Stimulated activated CD4-positive, alpha-beta T cell treated with anti-CD3 and anti-CD28 coated beads, Interleukin-4, amount 100 ng/mL, for 48 hours (primary cell): ENCODE measurements at regions not wholly inside any gene's neighbourhood (a gene's known extent, or its start where the extent isn't known, plus 50 kb on each side); places are given as distances from the start of the nearest gene placed in this dataset.
A peak's percentile ranks its signal among the peaks of the same experiment; 100 is the strongest.
"Not testable (repeated sequence)": the region's sequence is repeated elsewhere in the genome, so short reads cannot be mapped to it uniquely, and the experiment has no call there.

Experiments
- DNase-seq, 2 donors: peaks; one replicate each; pipeline ENCODE4 v3.0.0-alpha.2; 2020; ENCODE audit warnings: low read depth in 2 of 2

DNA sequence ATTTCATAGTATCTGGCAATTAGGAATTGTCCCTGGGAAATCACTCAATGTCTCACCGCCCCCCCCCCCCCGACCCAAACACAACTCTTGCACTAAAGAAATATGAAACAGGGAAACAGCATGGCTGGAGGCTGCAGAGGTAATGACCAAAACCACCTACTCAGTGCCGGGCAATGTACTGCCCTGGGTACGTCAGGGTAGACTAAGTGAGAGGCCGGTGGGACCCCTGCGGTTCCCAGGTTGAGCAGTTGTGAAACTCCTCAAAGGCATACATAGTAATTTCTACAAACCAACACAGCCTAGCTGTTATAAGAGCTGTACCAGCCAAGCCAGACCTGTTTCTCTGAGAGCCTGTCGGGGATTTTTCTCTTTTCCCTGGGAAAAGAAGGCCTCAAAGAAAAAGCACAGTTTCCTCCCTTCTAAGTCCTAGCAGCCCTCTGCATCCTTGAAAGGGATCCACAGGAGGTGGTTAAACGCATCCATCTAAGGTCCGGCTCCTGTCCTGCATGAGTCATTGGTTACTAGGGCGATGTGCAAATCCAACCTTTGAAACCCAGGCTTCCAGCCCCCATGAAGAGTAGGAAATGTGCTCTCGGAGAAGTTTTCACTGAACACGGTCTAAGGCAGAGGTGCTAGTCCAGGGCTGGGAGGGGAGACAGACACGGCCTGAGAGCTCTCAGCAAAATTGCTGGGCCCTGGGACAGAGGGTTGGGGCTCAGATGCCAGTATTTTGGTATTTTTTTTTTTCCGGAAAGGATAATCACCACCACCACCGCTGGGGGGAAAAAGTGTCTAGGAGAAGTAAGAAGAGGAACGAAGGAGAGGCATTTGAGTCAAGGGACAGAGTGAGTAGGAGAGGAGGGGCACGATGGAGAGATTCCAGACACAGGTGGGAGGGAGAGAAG is 172.8 kb downstream of the ATP6V0E2 start:
- not testable (repeated sequence) for DNase-seq

DNA sequence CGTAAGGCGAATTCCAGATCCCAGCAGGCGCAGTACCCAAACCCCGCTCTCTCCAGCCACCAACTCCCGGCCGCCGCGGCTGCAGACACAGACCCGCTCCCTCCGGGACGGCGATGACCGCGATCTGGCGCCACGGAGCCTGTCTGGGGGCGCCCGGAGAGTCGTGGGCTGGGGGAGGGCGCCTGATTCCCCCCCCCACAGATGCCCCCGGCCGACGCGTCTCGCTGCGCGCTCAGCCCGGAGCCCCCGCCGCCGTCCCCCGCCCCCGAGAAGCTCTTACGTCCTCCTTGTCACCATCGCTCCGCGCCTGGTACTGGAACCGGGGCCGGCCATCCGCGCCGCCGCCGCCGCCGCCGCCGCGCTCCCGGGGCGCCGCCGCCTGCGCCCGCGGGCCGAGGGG is 173.6 kb downstream of the ATP6V0E2 start:
- DNase-seq: not testable (repeated sequence)

DNA sequence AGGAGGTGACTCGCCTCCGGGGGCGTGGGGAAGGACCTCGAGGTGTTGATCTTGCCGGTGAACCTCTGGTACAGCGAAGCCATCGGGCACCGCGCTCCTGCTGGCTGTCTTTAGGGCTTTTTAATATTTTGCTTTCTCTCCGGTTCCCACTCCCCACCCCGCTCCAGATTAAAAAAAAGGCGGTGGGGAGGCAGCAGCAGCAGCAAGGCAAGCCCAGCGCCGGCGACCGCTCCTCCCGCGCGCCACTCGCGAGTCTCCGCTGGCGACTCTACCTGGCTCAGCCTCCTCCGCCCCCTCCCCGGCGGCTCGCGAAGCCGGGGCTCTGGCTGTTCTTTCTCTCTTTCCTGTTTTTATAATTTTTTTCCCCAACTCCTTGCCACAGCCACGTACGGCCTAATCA is 174.0 kb downstream of the ATP6V0E2 start:
- DNase-seq: not testable (repeated sequence)

DNA sequence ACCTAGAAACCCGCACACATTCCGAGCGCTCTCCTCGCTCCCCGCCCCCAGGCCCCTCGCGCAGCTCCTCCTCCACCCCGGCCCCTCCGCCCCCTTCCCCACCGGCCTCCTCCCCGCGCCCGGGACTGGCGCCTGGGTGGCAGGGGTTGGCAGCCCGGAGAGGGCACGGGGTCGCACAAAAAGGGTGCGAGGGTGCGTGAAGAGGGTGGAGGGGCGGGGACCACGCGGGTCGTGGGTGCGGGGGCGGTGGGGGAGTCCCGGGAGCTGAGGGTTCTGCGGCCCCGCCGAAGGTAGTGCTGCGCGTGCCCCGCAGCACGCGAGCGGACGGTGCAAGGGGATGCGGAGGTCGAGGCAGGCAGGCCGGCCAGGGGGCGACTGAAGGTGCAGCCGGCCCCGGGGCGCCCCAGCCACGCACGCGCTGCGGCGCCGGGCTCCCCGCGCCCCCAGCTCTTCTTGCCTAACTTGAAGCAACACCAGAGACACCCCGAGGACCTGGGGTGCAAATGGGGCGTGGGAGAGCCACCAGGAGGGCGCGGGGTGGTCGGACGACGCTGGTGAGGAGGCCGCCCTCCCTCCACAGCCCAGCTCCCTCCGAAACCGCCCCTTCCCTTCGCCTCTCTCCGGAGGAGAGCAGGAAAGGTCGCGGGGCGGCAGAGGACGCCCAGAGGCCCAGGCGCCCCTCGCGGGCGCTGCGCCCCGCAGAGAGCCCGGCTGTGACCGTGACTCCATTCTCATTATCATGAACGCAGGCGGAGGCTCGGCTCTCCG is 174.7 kb downstream of the ATP6V0E2 start:
- DNase-seq: not testable (repeated sequence)

DNA sequence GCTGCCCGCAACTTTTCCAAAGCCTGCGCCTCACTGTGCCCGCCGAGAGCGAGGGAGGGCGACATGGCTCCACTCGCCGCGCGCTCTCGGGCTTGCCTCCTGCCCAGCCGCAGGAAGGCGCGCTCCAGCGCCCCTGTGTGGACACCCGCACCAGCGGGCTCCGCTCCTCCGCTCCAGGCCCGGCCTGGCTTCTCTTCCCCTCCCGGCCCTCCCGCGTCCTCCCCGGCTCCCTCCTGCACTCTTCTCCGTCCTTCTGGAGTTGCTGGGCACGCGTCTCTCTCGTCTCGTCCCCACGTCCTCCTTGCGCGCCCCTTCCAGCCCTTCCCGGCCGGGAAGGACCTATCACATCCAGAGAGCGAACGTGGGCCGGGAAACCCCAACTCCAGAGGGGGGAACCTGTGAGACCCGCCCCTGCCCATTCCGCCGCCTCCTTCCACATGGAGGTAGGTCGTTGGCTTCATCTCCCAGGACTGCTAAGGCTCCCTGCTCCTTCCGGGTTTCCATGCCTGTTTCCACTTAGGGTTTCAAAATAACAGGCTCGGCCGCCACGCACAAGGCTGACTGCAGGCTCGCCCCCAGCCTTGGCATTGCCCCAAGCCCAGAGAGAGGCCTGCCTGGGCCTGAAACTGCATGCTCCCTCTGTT is 175.4 kb downstream of the ATP6V0E2 start:
- DNase-seq: not testable (repeated sequence)

DNA sequence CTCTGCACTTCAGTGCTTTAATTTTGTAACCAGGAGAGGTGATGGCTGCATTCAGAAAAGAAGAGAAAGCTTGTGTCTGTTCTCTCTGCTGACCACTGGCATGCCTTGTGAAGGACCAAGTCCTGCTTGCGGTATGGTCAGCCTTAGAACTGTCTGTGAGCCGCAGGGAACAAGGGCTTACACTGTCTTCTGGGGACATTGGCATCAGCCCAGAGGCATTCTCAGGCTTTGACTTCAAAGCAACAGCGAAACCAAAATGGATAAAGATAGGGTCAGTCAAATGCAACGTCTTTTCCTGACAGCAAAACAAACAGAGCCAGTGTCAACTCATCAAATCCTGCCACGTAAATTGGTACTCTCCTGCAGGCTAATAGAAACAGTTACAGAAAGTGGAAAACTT is 179.6 kb downstream of the ATP6V0E2 start:
- DNase-seq: not testable (repeated sequence)

DNA sequence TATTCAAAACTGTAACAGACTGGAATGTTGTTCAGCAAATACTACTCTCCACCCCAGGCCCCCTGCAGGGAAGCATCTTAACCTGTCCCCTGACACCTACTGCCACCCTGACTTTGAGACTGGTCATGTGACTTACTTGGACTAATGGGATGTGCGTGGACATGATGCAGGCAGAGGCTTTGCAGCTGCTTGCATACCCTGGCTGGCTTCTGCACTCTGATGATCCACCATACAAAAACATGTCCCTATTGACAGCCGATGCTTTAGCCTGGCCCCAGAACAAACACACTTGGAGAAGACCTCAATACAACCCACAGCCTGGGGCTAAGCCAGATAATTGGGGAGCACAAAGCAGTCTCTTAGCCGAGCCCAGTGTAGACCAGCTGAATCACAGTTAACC is 180.5 kb downstream of the ATP6V0E2 start:
- DNase-seq: not testable (repeated sequence)

DNA sequence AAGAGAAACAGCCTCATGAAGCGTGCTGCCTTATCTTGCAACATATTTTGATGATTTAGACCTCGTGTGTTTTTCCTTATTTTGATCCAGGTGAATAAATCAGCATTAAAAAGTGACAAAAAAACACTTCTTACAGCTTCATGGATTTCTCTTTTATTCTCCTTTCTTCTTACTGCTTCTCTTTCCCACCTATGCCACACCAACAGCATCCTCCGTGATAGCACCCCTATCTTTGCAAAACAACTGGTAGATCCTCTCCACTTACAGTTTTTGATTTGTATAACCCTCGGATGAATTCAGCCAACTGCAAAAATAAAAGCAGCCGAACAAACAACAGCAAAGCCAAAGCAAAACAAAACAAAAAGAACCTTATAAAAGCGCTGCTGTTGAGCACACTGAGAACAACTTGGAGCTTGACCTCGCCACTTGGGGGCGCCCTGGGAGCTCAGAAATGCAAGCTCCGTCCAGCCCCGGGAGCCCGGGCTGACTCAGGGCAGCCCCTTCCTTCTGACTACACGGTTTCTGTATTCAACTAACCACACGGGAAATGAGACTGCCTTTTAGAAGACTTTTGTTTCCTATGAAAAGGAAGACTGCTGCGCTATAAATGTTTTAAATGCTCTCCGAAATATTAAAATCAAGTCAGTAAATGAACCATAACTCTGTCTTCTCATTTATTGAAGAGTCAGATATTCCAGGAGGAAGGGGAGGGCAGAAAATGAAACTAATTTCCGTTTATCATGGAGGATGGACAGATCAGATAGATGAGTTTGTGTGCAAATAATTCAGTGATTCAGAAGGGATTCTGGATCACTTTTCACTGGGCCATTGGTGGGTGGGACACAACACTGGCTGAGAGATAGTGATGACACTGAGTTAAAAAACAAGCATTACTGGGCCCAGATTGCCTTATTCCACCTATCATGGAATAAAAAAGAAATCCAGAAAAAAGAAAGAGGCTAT is 186.8 kb downstream of the ATP6V0E2 start:
- DNase-seq: peak; percentile 88 to 92

DNA sequence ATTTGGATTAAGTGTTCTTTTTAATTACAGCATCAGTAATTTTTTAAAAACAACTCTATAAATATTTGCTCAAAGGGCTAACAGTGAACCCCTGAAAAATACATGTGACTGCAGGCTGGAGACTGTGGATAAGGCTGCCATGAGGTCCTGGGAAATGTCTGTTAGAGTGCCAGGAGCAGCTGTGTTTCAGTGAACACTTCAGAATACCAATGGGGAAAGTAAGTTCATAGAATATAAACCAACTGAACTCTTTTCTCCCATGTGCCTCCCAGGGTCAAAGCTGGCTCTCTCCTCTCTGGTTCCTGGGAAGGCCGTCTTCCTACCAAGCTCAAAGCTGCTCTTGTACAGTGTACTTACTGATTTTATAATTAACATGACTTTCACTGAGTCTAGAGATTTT is 189.4 kb downstream of the ATP6V0E2 start:
- DNase-seq: not testable (repeated sequence)

DNA sequence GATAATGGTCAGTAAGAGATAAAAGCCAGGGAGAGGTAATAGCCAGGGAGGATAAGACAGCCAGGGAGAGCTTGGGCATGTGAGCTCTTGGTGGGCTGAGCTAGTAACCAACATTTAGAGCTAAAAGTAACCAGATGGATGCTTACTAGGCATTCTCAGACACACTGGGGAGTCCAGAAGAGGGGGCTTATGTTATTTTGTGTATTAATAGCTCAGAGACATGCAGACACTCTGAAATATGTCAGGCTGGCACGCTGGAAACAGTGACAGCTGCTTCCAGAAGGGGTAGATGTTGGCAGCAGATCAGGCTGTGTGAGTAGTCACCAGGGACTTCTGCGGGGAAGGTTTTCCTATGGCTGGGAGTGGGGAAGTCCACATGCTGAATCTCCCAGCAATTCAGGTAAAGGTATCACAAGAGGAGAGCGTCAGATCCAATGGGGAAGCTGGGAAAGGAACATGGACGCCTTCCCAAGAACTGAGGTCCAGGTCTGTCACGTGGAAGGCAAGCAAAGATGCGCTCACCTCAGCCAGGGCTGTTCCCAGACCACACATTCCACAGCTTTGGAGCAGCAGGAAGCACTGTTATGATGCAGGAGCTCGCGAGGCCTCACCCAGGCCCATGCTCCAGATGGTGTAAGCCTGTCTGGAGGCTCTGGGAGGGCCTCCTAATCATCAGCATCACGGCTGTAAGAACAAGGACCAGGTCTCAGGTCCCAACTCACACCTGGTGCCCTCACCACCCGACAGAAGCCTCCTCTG is 196.0 kb downstream of the ATP6V0E2 start:
- DNase-seq: not testable (repeated sequence)

DNA sequence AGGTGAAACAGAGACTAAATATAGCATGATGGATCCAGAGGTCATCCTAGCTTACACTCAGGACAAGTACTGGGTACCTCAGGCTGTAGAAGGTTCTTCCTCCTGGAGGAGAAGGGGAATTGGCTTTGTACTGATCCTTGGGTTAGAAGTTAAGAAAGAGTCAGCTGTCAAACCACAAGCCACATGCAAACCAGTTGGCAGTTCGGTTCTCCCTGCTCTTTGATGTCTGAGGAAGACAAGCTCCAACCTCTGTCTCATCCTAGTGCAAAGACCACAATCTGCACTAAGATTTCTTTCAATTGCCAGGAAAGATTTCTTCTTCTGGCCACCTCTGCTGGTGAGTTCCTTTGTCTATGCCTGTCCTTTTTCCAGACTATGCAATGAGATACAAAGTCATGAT is 203.8 kb downstream of the ATP6V0E2 start:
- DNase-seq: not testable (repeated sequence)

DNA sequence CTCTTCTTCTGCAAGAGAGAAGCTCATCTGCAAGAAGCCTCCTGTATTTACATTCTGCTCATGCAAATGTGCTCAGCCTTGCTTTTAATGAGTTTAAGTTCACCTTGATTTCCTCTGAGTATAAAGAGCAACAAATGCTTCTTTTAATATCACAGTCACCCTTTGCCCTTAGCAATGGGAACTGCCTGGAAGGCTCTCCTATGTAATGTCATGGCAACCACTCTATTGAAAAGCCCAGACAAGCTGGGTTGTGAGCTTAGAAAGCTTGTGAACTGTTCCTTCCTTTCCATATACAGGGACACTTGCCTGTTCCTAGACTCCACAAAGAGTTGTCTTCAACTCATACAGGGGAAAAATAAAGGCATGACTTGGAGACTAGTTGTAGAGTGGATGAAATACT is 208.1 kb downstream of the ATP6V0E2 start:
- not testable (repeated sequence) for DNase-seq

DNA sequence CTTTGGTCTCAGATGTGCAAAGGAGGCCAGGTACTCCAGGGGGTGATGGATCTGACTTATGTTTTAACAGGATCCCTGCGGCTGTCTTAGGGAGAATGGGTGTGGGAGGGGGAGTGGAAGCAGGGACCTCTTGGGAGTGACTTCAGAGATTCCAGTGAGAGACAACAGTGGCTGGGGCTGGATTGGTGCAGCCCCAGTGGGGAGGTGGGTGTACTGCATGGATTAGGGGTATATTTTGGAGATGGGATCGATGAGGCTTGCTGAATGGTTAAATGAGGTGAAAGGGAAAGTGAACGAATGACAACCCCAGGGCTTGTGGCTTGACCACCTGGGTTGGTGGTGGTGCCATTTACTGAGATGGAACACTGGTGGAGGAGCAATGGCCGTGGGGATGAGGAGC is 211.0 kb downstream of the ATP6V0E2 start:
- not testable (repeated sequence) for DNase-seq

DNA sequence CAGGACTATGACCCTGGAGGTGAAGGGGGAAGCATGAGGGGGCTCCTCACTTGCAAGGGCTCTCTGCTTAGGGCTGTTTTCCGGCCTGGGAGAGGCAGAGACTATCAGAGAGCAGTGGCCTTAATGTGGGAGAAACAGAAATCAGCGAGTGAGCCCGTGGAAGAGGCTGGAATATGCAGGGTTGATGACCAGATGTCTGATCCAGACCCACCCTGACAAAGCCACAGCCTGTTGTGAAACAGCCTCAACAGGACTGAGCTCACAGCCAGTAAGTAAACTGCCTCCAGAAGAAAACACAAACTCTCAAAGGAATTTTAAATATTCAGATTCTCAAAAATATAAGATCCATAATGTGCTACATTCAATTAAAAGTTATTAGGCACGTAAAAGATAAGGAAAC is 213.7 kb downstream of the ATP6V0E2 start:
- DNase-seq: not testable (repeated sequence)

DNA sequence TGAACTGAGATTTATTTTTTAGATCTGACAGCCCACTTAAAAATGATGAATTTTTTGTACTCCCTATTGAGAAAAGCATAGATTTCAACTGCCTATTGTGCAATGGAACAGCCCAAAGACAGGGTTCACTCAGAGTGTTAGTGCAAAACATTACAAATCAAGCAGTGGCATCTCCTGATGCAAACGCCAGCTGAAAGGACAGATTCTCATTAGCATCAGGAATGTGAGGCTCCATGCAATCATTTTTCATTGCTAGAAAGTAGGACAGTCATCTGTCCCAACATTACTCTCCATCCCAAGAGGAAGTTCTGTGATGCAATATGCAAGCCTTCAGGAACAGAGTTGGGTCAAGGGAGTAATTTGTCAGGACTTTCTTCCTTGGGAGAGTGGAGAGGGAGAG is 215.4 kb downstream of the ATP6V0E2 start:
- DNase-seq: not testable (repeated sequence)

DNA sequence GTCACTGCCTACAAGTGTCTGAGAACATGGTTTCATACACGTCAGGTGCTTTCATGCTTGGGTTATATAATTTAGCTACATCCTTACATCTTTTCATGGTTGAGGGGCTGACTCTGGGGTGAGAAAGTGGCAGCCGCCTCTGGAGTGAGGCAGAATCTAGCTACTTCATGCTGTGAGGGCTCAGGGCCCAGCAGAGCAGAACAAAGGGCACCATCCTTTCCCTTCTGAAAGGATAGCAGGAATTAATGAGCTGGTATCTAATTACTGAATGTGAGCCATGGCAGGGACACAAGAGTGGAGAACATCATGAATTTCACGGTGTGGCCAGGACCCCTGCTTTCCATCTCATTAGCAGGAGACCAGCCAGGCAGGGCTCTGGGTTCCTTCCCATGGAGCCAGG is 217.0 kb downstream of the ATP6V0E2 start:
- not testable (repeated sequence) for DNase-seq

DNA sequence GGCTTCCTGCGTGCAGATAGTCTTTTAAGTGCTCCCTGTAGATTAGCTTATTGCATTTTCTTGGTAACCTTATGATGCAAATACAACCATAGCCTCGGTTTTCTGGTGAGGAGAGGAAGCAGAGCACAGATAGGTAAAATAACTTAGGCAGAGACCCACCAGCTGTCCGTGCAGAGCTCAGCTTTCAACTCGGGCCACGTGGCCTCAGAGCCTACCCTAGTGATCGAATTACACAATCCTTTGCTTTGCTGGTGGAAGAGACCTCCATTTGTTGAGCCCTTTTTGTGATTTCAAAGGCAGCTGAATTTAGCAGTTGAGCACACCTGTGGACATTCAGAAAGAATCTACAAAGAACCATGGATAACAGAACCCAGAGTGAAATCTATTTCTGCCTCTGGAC is 220.1 kb downstream of the ATP6V0E2 start:
- DNase-seq: not testable (repeated sequence)

DNA sequence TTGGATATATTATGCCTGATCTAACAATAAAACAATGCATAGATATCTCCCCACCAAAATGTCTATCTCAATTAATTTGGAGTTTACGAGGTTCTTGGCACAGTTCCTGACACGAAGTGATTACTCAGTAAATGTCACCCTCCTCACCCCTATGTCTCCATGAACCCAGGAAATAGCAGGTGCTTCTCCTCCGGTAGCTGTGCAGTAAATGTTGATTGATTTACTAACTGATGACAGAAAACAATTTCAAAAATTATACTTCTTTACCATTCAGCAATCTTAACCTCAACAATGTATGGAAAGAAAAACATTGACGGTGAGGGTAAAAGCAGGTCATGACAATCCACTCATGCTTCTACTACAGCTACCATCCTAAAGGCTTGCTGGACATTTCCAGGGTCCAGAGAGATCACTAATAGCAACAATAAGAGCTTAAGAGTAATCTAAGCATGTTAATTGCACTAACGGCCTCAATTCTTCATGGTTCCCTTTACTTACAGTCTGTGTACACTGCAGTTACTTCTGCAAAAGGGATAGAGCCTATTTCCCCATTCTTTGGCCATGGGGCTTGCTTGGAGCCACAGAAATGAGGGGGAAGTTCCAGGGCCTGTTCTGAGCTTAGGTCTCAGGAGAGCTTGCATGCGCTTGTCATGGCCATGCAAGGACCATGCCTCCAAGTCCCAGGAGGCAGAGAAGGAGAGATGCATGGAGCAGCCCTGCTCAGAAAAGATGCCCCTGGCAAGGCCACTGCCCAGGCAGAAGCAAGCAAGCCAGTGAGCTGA is 222.6 kb downstream of the ATP6V0E2 start:
- not testable (repeated sequence) for DNase-seq

DNA sequence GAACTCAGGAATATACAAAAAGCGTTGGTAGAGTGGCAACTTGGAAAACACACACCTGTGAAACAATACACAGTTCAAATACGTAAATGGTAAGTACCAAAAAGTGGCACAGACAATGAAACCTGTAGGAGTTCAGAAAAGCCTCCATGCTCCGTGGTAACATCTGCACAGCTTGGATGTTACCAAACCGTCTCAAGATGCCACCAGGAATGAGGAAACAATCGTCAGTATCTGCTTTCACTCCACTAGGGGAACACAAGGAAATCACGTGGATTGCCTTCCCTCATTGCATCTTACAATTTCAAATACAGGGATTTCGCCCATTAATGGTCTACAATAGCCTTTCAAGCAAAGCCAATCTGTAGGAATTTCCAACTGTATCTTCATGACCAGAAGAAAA is 224.6 kb upstream of the LRRC61 start:
- not testable (repeated sequence) for DNase-seq
